HepG2 (cell line): ENCODE measurements at regions not wholly inside any gene's neighbourhood (a gene's known extent, or its start where the extent isn't known, plus 50 kb on each side); places are given as distances from the start of the nearest gene placed in this dataset.

Experiments used
- ATAC-seq: fragments of 200-7000 bp; cut with Tn5 transposase; 3 replicates; pipeline ENCODE4 v1.9.1; 2020; ENCODE audit warnings: mild to moderate bottlenecking, moderate library complexity
- BruUV-seq: library from RNA; stranded (reverse); fragments of 400-500 nt; replicated peaks from 2 replicates; lab custom pipeline; 2021; lab: Mats Ljungman, UMichigan
- CTCF ChIA-PET: fragments of 300-600 bp; formaldehyde crosslinking; extraction: SDS; loops from one replicate; lab custom pipeline; 2021; ENCODE audit warnings: low total read pairs, inconsistent platforms, low intra/inter-chr PET ratio; lab: Yijun Ruan, JAX
- POLR2A ChIA-PET: fragments of 350-600 bp; sonication (Branson Sonifier 250); formaldehyde crosslinking; loops from one replicate; lab custom pipeline; 2020; ENCODE audit warnings: antibody characterized with exemption, inconsistent platforms; lab: Yijun Ruan, JAX
- DNase-seq: peaks from one replicate; pipeline ENCODE4 v3.0.0-alpha.2; 2015; ENCODE audit warnings: low spot score
- FAIRE-seq: peaks from 3 replicates; lab custom pipeline; 2011; peaks lifted over from hg19 to GRCh38; lab: Jason Lieb, UNC
- H2AFZ ChIP-seq: one replicate; pipeline ENCODE4 v1.6.1; 2011; ENCODE audit warnings: low read length, inconsistent platforms
- H3K27ac ChIP-seq: fragments of 300-600 bp; 3 replicates; pipeline ENCODE4 v1.8.0; 2011; ENCODE audit warnings: mixed run types, mild to moderate bottlenecking, mixed read lengths, low read length, inconsistent platforms; ENCODE audit not compliant: insufficient read depth; ENCODE audit errors: extremely low read length
- H3K27me3 ChIP-seq, 2 experiments: fragments of 200-600 bp in 1 of 2; 2 replicates in 1 of 2; 3 replicates in 1 of 2; pipeline versions ENCODE4 v1.6.0 to v1.8.0; 2011; ENCODE audit warnings: low read length in 2 of 2, mild to moderate bottlenecking in 2 of 2, moderate library complexity in 2 of 2, inconsistent platforms in 1 of 2; ENCODE audit not compliant: insufficient read depth in 2 of 2, control insufficient read depth in 1 of 2
- H3K36me3 ChIP-seq, 2 experiments: fragments of 200-600 bp in 1 of 2; replicated peaks in 1 of 2; 2 replicates in 1 of 2; 3 replicates in 1 of 2; pipeline versions ENCODE4 v1.5.1 to v1.8.0; 2011; ENCODE audit warnings: low read length in 2 of 2, inconsistent platforms in 1 of 2; ENCODE audit not compliant: insufficient read depth in 2 of 2, control insufficient read depth in 1 of 2
- H3K4me1 ChIP-seq: 2 replicates; pipeline ENCODE4 v1.5.1; 2012; ENCODE audit warnings: low read length, inconsistent platforms; ENCODE audit not compliant: insufficient read depth
- H3K4me2 ChIP-seq: 2 replicates; pipeline ENCODE4 v1.6.0; 2011; ENCODE audit warnings: low read depth, low read length, inconsistent platforms
- H3K4me3 ChIP-seq, 3 experiments: fragments of 200-600 bp in 1 of 3; sonication (generic), shearing (Covaris generic) in 1 of 3; replicated peaks in 1 of 3; 2 replicates each; pipeline ENCODE4 v1.5.1; 2011 to 2016; ENCODE audit warnings: low read length in 3 of 3, inconsistent platforms in 2 of 3, low read depth in 2 of 3, mild to moderate bottlenecking in 2 of 3, control low read depth in 1 of 3, mixed read lengths in 1 of 3; ENCODE audit not compliant: insufficient read depth in 1 of 3
- H3K79me2 ChIP-seq: one replicate; pipeline ENCODE4 v1.6.1; 2011; ENCODE audit warnings: low read length, inconsistent platforms; ENCODE audit not compliant: insufficient read depth
- H3K9ac ChIP-seq: 2 replicates; pipeline ENCODE4 v1.6.0; 2011; ENCODE audit warnings: mild to moderate bottlenecking, low read depth, low read length, inconsistent platforms; ENCODE audit not compliant: insufficient read depth
- H3K9me3 ChIP-seq: 2 replicates; pipeline ENCODE4 v1.5.1; 2012; ENCODE audit warnings: mild to moderate bottlenecking, low read length
- H4K20me1 ChIP-seq: 2 replicates; pipeline ENCODE4 v1.6.0; 2011; ENCODE audit warnings: inconsistent platforms, mild to moderate bottlenecking, low read length, moderate library complexity; ENCODE audit not compliant: insufficient read depth
- ELF4 ChIP-seq: sonication (generic); formaldehyde crosslinking; IDR thresholded peaks from 2 replicates; pipeline ENCODE4 v1.5.0; 2020; ENCODE audit warnings: missing genetic modification reagents, mild to moderate bottlenecking, moderate library complexity, borderline replicate concordance
- FOXM1 ChIP-seq: sonication (generic); formaldehyde crosslinking; IDR thresholded peaks from 2 replicates; pipeline ENCODE4 v1.5.0; 2020; ENCODE audit warnings: missing genetic modification reagents
- JUN ChIP-seq: sonication (generic); formaldehyde crosslinking; IDR thresholded peaks from 2 replicates; pipeline ENCODE4 v1.4.0; 2020; ENCODE audit warnings: mild to moderate bottlenecking, missing genetic modification reagents
- KLF9 ChIP-seq: IDR thresholded peaks from 2 replicates; pipeline ENCODE4 v1.6.1; 2016; ENCODE audit warnings: low read depth
- NFKB2 ChIP-seq: sonication (generic); formaldehyde crosslinking; IDR thresholded peaks from 2 replicates; pipeline ENCODE4 v1.4.0; 2020; ENCODE audit warnings: missing genetic modification reagents, borderline replicate concordance
- POLR2A ChIP-seq, 2 experiments: IDR thresholded peaks; 2 replicates each; pipeline ENCODE4 v1.6.1; 2011; ENCODE audit warnings: low read depth in 2 of 2, low read length in 2 of 2, mild to moderate bottlenecking in 1 of 2, moderate library complexity in 1 of 2; ENCODE audit not compliant: insufficient read depth in 1 of 2
- SP4 ChIP-seq: sonication (generic); formaldehyde crosslinking; IDR thresholded peaks from 2 replicates; pipeline ENCODE4 v1.8.1; 2023; ENCODE audit warnings: mild to moderate bottlenecking, missing genetic modification reagents
- ZNF232 ChIP-seq: sonication (generic); formaldehyde crosslinking; IDR thresholded peaks from 2 replicates; pipeline ENCODE4 v1.4.0; 2020; ENCODE audit warnings: missing genetic modification reagents, borderline replicate concordance
- WGBS: methylation state at CpG from one replicate; pipeline ENCODE4 v1.1.6; 2017; ENCODE audit warnings: low lambda C conversion rate; 5-methylcytosine and 5-hydroxymethylcytosine counted together
- in situ Hi-C: cut with HindIII; loops from 2 replicates; pipeline ENCODE4 v1.10.0; 2017; ENCODE audit warnings: low pct_unique_long_range_greater_than_20kb; ENCODE audit not compliant: extremely low pct_ligation_motif_present
- intact Hi-C: fragments of 100-400 bp; cut with micrococcal nuclease; formaldehyde crosslinking; loops from one replicate; pipeline ENCODE4 v1.10.0; 2022; ENCODE audit not compliant: unreplicated experiment
- TF ChIP-seq, protein P1 (sequence below): sonication (generic); formaldehyde crosslinking; IDR thresholded peaks from 2 replicates; pipeline ENCODE4 v1.4.0; 2020; ENCODE audit warnings: mild to moderate bottlenecking, missing genetic modification reagents
- TF ChIP-seq, protein P2 (sequence below): sonication (generic); formaldehyde crosslinking; IDR thresholded peaks from 2 replicates; pipeline ENCODE4 v1.5.1; 2020; ENCODE audit warnings: missing genetic modification reagents, mild to moderate bottlenecking, borderline replicate concordance

DNA sequence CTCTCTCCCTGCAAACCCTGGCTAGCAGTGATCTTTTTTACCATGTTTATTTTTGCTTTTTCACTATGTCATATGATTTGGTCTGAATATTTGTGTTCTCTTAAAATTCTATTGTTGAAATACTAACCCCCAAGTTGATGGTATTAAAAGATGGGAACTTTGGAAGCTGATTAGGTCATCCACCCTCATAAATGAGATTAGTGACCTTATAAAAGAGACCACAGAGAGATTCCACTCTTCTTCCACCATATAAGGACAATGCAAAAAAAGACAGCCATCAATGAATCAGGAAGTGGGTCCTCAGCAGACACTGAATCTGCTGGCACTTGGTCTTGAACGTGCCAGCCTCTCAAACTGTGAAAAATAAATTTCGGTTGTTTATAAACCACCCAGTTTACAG, 112.8 kb upstream of the KCND2 start:
- ChIA-PET CTCF (no interaction called here), POLR2A (no interaction called here)
- 3% methylated on average over 2 of the region's 2 CpGs for WGBS
- Histone ChIP-seq H3K27ac (no peak overlapping the region), H3K4me3 (no peak overlapping the region), H3K36me3 (no peaks in the 10 kb centered on the region), H2AFZ (no peak overlapping the region), H3K4me1 (no peaks in the 10 kb centered on the region), H3K27me3 (no peaks in the 10 kb centered on the region), H3K79me2 (no peaks in the 10 kb centered on the region), H3K9ac (no peak overlapping the region), H3K4me2 (no peak overlapping the region), H3K9me3 (no peaks in the 10 kb centered on the region), H4K20me1 (no peaks in the 10 kb centered on the region)
- no peak for ATAC-seq
- TF ChIP-seq, protein P1, sequence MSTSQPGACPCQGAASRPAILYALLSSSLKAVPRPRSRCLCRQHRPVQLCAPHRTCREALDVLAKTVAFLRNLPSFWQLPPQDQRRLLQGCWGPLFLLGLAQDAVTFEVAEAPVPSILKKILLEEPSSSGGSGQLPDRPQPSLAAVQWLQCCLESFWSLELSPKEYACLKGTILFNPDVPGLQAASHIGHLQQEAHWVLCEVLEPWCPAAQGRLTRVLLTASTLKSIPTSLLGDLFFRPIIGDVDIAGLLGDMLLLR (CRISPR knock-in tag) = no peak
- TF ChIP-seq KLF9 (CRISPR knock-in tag) (no peak), ELF4 (CRISPR knock-in tag) (no peak), NFKB2 (no peak), POLR2A (IDR thresholded peaks at IDR 0.05; ENCODE audit: insufficient read depth in 1 of 2, low read depth in 2 of 2, low read length in 2 of 2) (no peak), SP4 (CRISPR knock-in tag) (no peak), FOXM1 (CRISPR knock-in tag) (no peak), JUN (CRISPR knock-in tag) (no peak), ZNF232 (no peak)
- TF ChIP-seq, protein P2, sequence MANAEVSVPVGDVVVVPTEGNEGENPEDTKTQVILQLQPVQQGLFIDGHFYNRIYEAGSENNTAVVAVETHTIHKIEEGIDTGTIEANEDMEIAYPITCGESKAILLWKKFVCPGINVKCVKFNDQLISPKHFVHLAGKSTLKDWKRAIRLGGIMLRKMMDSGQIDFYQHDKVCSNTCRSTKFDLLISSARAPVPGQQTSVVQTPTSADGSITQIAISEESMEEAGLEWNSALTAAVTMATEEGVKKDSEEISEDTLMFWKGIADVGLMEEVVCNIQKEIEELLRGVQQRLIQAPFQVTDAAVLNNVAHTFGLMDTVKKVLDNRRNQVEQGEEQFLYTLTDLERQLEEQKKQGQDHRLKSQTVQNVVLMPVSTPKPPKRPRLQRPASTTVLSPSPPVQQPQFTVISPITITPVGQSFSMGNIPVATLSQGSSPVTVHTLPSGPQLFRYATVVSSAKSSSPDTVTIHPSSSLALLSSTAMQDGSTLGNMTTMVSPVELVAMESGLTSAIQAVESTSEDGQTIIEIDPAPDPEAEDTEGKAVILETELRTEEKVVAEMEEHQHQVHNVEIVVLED (CRISPR knock-in tag) = no peak
- intact Hi-C loops = no loop called here
- BruUV-seq = no TSS peak
- FAIRE-seq = no peak
- in situ Hi-C loops = no loop called here
- DNase-seq = no peak
